Activated CD4-positive, alpha-beta memory T cell treated with anti-CD3 and anti-CD28 coated beads for 36 hours (primary cell): ENCODE measurements at regions not wholly inside any gene's neighbourhood (a gene's known extent, or its start where the extent isn't known, plus 50 kb on each side); places are given as distances from the start of the nearest gene placed in this dataset.
A peak's percentile ranks its signal among the peaks of the same experiment; 100 is the strongest.

ENCODE experiments used
- CTCF ChIA-PET: fragments of 350-600 bp; sonication (Branson Sonifier 250); formaldehyde crosslinking; loops from one replicate; lab custom pipeline; 2021; ENCODE audit warnings: antibody characterized with exemption, inconsistent platforms; lab: Charles Lee
- POLR2A ChIA-PET: fragments of 350-600 bp; sonication (Branson Sonifier 250); formaldehyde crosslinking; loops from one replicate; lab custom pipeline; 2021; ENCODE audit warnings: antibody characterized with exemption; lab: Charles Lee
- DNase-seq: peaks from one replicate; pipeline ENCODE4 v3.0.0-alpha.2; 2020
- H3K27ac Mint-ChIP-seq: one replicate; pipeline ENCODE4 v1.8.0; 2021; ENCODE audit warnings: mixed read lengths
- H3K27me3 Mint-ChIP-seq: one replicate; pipeline ENCODE4 v1.8.0; 2021; ENCODE audit warnings: mixed read lengths
- H3K36me3 Mint-ChIP-seq: one replicate; pipeline ENCODE4 v1.8.0; 2021; ENCODE audit warnings: mixed read lengths
- H3K4me1 Mint-ChIP-seq: one replicate; pipeline ENCODE4 v1.8.0; 2021; ENCODE audit warnings: low read depth, mixed read lengths
- H3K4me3 Mint-ChIP-seq: one replicate; pipeline ENCODE4 v1.8.0; 2021; ENCODE audit warnings: mild to moderate bottlenecking, mixed read lengths
- H3K9me3 Mint-ChIP-seq: one replicate; pipeline ENCODE4 v1.8.0; 2021; ENCODE audit warnings: mixed read lengths
- intact Hi-C: fragments of 100-400 bp; cut with micrococcal nuclease; formaldehyde crosslinking; loops from one replicate; pipeline ENCODE4 v1.15.1; 2023

DNA sequence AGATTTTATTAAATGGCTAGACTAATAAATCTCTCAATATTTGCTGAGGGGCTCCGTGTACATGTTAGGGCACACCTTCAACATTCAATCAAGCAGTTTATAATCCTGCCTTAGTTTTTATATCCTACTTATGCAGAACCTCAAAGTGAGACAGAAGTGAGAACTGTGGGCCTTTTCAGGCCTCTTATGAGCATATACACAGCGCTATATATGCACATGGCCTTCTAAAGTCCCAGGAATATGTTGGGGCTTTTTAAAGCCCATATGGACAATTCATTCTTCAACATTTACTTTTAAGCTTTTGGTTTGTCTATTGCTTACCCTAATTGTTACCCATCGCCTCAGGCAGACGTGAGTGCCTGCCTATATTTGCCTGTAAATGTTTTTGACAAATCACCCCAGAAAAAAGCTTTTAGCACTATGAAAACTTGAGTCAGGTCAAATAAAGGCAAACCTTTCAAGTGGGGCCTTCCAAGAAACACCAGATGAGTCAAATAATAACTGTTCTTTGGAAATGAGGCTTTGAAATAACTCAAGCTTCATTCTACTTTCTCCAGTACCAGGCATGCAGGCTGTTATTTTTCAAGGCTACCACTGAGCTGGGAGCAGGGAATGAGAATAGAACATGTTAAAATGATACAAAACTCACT lies 58.2 kb downstream of the ESM1 start:
- Mint-ChIP-seq H3K9me3 (peaks cover 27% of the 10 kb centered on the region), H3K36me3 (peaks cover 14% of the 10 kb centered on the region), H3K27ac (peak overlapping the region; percentile 14), H3K4me3 (no peak overlapping the region), H3K27me3 (no peaks in the 10 kb centered on the region), H3K4me1 (peaks cover 8% of the 10 kb centered on the region)
- no peak for DNase-seq
- ChIA-PET POLR2A (no interaction called here), CTCF (interaction anchor here (0.7 to 2.4 kb wide), 5 partner anchors 17 to 219 kb away, joined by 3 to 10 read pairs (median 7); no protein-coding TSS in a partner anchor)
- intact Hi-C loops: loop anchor here (1.0 kb wide), 1 partner anchor 24 kb away; no protein-coding TSS in a partner anchor

DNA sequence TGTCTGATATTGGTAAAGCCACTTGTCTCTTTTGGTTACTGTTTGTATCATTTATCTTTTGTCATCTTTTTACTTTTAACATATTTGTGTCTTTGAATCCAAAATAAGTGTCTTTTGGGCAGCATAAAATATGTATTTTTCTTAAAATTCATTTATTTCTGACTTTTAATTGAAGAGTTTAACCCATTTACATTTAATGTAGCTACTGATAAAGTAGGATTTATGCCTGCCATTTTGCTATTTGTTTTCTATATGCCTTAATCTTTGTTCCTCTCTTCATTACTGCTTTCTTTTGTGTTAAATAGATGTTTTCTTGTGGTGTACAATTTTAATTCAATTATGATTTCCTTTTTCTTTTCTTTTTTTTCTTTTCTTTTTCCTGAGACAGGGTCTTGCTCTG lies 60.9 kb downstream of the ESM1 start:
- H3K4me1 Mint-ChIP-seq: peaks cover 8% of the 10 kb centered on the region
- H3K9me3 Mint-ChIP-seq: peaks cover 27% of the 10 kb centered on the region
- peaks cover 18% of the 10 kb centered on the region for H3K27me3 Mint-ChIP-seq
- no peak for DNase-seq
- H3K4me3 Mint-ChIP-seq: no peak overlapping the region
- no peak overlapping the region for H3K27ac Mint-ChIP-seq
- ChIA-PET CTCF (interaction anchor here (0.7 kb wide), 1 partner anchor 35 kb away, joined by 3 read pairs; no protein-coding TSS in a partner anchor), POLR2A (no interaction called here)
- intact Hi-C loops: no loop called here
- H3K36me3 Mint-ChIP-seq: peaks cover 14% of the 10 kb centered on the region

DNA sequence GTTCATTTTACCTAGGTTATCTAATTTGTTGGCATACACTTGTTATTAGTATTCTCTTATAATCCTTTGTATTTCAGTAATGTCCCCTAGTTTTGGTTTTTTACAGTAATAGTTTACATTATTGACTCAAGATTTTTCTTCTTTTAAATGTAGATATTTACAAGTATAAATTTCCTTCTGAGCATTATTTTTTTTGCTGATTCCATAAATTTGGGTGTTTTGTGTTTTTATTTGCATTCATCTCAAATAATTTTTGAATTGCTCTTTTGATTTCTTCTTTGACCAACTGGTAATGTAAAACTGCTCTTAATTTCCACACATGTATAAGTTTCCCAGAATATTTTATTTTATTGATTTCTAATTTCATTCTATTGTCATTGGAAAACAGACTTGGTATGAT lies 68.1 kb downstream of the ESM1 start:
- intact Hi-C loops: no loop called here
- H3K27me3 Mint-ChIP-seq: peaks cover 37% of the 10 kb centered on the region
- no peak overlapping the region for H3K27ac Mint-ChIP-seq
- no peaks in the 10 kb centered on the region for H3K36me3 Mint-ChIP-seq
- H3K4me3 Mint-ChIP-seq: no peak overlapping the region
- H3K4me1 Mint-ChIP-seq: no peaks in the 10 kb centered on the region
- no peak for DNase-seq
- no peaks in the 10 kb centered on the region for H3K9me3 Mint-ChIP-seq
- POLR2A ChIA-PET: no interaction called here
- CTCF ChIA-PET: no interaction called here

DNA sequence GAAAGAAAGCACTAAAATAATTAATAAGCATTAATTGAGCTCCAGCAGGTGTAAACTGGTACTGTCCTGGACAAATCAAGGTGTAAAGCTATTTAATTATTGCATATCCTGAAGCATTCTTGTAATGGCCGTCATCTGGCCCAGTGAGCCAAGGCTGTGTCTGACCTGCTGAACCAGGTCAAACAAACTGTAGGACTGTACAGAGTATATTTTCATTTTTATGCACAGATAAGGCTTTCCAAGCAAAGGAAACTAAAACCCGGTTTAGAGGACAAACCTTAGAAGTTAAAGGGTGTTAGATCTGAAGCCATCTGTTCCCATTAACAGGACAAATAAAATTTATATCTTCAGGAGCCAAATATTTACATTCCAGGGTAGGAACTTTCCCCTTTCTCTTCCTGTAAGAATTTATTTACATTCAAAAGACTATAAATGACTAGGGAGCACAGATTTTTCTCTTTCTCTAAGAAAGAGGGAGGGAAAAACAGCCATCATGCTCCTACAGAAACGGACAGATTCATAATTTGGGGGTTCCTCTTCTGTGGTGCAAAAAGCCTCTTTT lies 69.8 kb downstream of the ESM1 start:
- Mint-ChIP-seq H3K27me3 (peaks cover 27% of the 10 kb centered on the region), H3K9me3 (no peaks in the 10 kb centered on the region), H3K4me3 (no peak overlapping the region), H3K36me3 (no peaks in the 10 kb centered on the region), H3K27ac (no peak overlapping the region), H3K4me1 (no peaks in the 10 kb centered on the region)
- POLR2A ChIA-PET: no interaction called here
- CTCF ChIA-PET: interaction anchor here (0.7 to 1.7 kb wide), 3 partner anchors 9 to 244 kb away, joined by 3 to 5 read pairs (median 3); no protein-coding TSS in a partner anchor
- DNase-seq: no peak
- intact Hi-C loops: no loop called here

DNA sequence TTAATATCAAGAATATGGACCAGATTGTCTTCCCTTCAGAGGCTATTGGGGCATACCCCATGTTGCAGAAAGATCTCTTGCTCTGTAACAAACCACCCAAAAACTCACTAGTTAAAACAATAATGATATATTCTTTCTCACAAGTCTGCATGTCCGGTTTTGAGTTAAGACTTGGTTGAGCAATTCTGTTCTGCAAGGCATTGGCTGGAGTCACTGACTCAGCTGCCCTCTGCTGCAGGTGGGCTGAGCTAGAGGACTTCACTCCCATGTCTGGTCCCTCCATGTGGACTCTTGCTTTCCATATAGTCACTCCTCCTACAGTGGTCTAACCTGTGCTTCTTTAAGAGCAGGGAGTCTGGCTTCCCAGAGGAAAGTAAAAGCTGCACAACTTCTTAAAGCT lies 73.4 kb downstream of the ESM1 start:
- H3K36me3 Mint-ChIP-seq: no peaks in the 10 kb centered on the region
- no peak for DNase-seq
- H3K27ac Mint-ChIP-seq: no peak overlapping the region
- no peak overlapping the region for H3K4me3 Mint-ChIP-seq
- no peaks in the 10 kb centered on the region for H3K4me1 Mint-ChIP-seq
- intact Hi-C loops: no loop called here
- ChIA-PET POLR2A (no interaction called here), CTCF (no interaction called here)
- H3K9me3 Mint-ChIP-seq: no peaks in the 10 kb centered on the region
- peaks cover 23% of the 10 kb centered on the region for H3K27me3 Mint-ChIP-seq

DNA sequence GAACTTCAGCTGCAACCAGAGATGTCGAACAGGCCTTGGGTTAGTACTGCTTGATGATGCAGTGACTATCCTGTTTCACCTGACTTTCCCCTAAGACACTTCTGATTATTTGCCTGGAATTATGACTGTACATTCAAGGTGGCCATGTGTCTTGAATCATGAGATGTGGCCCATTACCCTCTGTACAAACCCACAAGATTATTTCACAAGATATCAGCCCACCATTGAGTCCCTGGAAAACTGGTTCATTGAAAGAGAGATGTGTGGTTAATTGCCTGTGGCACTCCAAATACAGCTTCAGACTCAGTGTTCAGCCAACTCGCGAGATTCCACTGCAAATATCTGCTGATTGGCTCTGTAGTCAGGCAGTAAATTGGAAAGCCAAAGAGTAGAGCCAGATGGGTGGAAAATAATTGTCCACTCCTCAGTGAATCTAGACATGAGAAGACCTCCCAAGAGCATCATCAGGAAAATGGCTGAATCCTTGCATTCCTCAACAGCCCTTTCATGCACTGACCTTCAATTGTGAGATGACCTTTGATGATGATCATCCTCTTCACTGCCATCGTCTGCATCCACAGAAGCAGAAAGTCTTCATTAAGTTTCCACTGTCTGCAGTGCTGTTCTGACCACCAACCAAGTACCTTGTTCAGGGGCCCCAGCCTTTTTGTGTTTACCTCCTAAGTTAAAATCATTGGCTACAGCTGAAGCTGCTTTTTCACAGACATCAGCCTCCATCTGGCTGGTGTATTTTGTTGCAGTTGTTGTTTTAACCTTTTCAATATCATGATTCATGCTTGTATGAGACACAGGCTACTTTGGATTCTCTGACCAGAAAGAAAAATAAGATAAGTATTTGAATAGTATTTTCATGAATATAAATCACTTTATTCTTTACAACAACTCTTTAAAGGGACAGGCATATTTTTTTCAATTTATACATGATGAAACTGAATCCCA lies 75.2 kb downstream of the ESM1 start:
- Mint-ChIP-seq H3K4me3 (no peak overlapping the region), H3K36me3 (no peaks in the 10 kb centered on the region)
- CTCF ChIA-PET: interaction anchor here (0.9 to 10.1 kb wide), 5 partner anchors 34 to 262 kb away, joined by 3 to 147 read pairs (median 5); partner anchors contain the start of gene GPX8

GRCh38 chr5:54908774-54909525 lies 76.4 kb downstream of the ESM1 start:
- no peak for DNase-seq
- Mint-ChIP-seq H3K36me3 (no peaks in the 10 kb centered on the region), H3K4me3 (no peak overlapping the region), H3K9me3 (no peaks in the 10 kb centered on the region), H3K27me3 (peaks cover 29% of the 10 kb centered on the region), H3K4me1 (no peaks in the 10 kb centered on the region), H3K27ac (no peak overlapping the region)
- CTCF ChIA-PET: interaction anchor here (0.6 to 10.1 kb wide), 10 partner anchors 10 to 253 kb away, joined by 3 to 147 read pairs (median 4); partner anchors contain the start of gene GPX8
- POLR2A ChIA-PET: interaction anchor here (0.5 kb wide), 1 partner anchor 36 kb away, joined by 3 read pairs; no protein-coding TSS in a partner anchor
- intact Hi-C loops: no loop called here

More for the DNA sequence above, 75.2 kb downstream of the ESM1 start:
- intact Hi-C loops: no loop called here
- Mint-ChIP-seq H3K27ac (no peak overlapping the region), H3K4me1 (no peaks in the 10 kb centered on the region), H3K27me3 (peaks cover 19% of the 10 kb centered on the region), H3K9me3 (no peaks in the 10 kb centered on the region)
- POLR2A ChIA-PET: no interaction called here
- no peak for DNase-seq

DNA sequence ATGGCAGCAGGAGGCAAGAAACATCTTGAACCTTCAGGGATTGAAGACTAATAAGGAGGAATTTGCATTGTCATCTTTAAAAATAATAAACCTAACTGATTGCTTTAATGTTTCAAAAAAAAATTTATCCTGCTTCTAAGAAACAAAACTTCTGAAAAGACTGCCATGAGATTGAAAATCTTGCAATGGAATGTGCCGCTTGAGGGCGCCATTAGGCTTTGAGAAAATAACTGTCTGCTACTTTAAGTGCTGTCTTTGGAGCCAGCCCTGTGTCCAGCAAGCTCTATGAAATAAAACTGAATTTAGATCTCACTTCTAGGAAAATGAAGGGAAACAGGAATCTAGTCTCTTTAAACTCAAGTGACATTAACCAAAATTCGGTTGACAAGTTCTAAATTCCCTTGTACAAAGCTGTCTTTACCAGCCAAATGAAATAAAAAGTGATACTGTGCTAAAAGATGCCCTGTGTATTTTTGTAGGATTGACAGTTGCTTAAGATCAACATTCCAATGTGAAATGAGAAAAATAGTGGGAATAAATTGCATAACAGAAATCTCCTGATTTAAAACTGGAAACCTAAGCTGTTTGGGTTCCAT lies 79.4 kb downstream of the ESM1 start:
- Mint-ChIP-seq H3K4me1 (peaks cover 16% of the 10 kb centered on the region), H3K4me3 (no peak overlapping the region), H3K9me3 (no peaks in the 10 kb centered on the region), H3K36me3 (no peaks in the 10 kb centered on the region), H3K27me3 (peaks cover 39% of the 10 kb centered on the region), H3K27ac (no peak overlapping the region)
- ChIA-PET CTCF (interaction anchor here (0.7 to 10.1 kb wide), 43 partner anchors 8 to 389 kb away, joined by 3 to 147 read pairs (median 4); partner anchors contain the start of genes GPX8, GZMK and SNX18), POLR2A (no interaction called here)
- intact Hi-C loops: loop anchor here (1.0 kb wide), 3 partner anchors 38 to 253 kb away; no protein-coding TSS in a partner anchor
- peak; percentile 79 for DNase-seq

DNA sequence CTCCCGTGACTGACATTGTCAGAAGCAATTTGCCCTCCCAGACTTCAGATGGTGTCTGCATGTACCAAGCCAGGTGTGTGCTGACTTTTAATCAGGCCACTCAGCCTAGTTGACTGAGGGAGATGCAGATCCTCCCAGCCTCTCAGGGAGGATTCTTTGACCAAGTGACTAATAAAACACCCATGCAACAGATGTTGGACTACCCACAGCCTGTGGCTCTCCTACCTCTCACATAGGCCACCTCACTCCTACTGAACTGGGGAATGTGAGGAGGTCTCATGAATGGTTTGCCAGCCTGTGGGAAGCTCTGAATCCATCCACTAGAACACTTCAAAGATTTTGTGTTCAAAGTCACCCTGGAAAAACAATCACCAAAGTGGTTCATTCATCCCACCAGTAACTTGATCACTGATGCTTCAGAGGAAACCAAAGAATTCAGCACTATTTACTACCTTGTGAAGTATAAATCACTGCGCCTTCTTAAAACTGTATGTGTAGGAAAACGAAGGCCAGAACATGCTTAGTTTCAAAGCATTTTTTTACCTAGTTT lies 80.1 kb downstream of the ESM1 start:
- CTCF ChIA-PET: interaction anchor here (0.7 to 10.1 kb wide), 20 partner anchors 10 to 266 kb away, joined by 3 to 147 read pairs (median 8); partner anchors contain the start of genes GPX8 and GZMK
- intact Hi-C loops: no loop called here
- Mint-ChIP-seq H3K36me3 (no peaks in the 10 kb centered on the region), H3K9me3 (no peaks in the 10 kb centered on the region), H3K4me3 (no peak overlapping the region), H3K4me1 (peaks cover 16% of the 10 kb centered on the region), H3K27me3 (peaks cover 42% of the 10 kb centered on the region), H3K27ac (no peak overlapping the region)
- POLR2A ChIA-PET: no interaction called here
- no peak for DNase-seq

GRCh38 chr5:54904425-54904824 lies 81.0 kb downstream of the ESM1 start:
- ChIA-PET CTCF (interaction anchor here (0.7 to 10.1 kb wide), 15 partner anchors 10 to 387 kb away, joined by 3 to 147 read pairs (median 7); partner anchors contain the start of genes GPX8 and SNX18), POLR2A (no interaction called here)
- Mint-ChIP-seq H3K4me3 (no peak overlapping the region), H3K27me3 (peaks cover 45% of the 10 kb centered on the region), H3K4me1 (peaks cover 16% of the 10 kb centered on the region), H3K27ac (no peak overlapping the region), H3K9me3 (no peaks in the 10 kb centered on the region), H3K36me3 (no peaks in the 10 kb centered on the region)
- DNase-seq: no peak
- intact Hi-C loops: loop anchor here (5.0 kb wide), 1 partner anchor 53 kb away; no protein-coding TSS in a partner anchor
